Testis (tissue), 2 donors: ENCODE measurements at regions not wholly inside any gene's neighbourhood (a gene's known extent, or its start where the extent isn't known, plus 50 kb on each side); places are given as distances from the start of the nearest gene placed in this dataset.

Source experiments
- DNase-seq: peaks from one replicate; pipeline ENCODE4 v3.0.0-alpha.2; 2019
- H3K27ac ChIP-seq, 2 donors: fragments of 200-600 bp; sonication (generic); one replicate each; pipeline ENCODE4 v1.5.1; 2019
- H3K27me3 ChIP-seq: fragments of 200-600 bp; sonication (generic); one replicate; pipeline ENCODE4 v1.5.1; 2019
- H3K36me3 ChIP-seq: fragments of 200-600 bp; sonication (generic); one replicate; pipeline ENCODE4 v1.5.1; 2017; ENCODE audit warnings: low read depth; ENCODE audit errors: missing control alignments
- H3K4me1 ChIP-seq: fragments of 200-600 bp; sonication (generic); one replicate; pipeline ENCODE4 v1.5.1; 2019
- H3K4me3 ChIP-seq, 2 donors: fragments of 200-600 bp; sonication (generic); one replicate each; pipeline ENCODE4 v1.5.1; 2017 to 2019
- H3K9me3 ChIP-seq: fragments of 200-600 bp; sonication (generic); one replicate; pipeline ENCODE4 v1.5.1; 2017
- CTCF ChIP-seq, 3 experiments: fragments of 450-650 bp in 2 of 3; fragments of 200-600 bp in 1 of 3; sonication (generic) in 1 of 3; IDR thresholded peaks; one replicate each; pipeline ENCODE4 v1.5.1; 2016 to 2019; ENCODE audit warnings: antibody characterized with exemption in 3 of 3, mild to moderate bottlenecking in 2 of 3, moderate library complexity in 1 of 3
- POLR2A ChIP-seq: fragments of 450-650 bp; IDR thresholded peaks from one replicate; pipeline ENCODE4 v1.6.1; 2017; ENCODE audit warnings: antibody characterized with exemption, mild to moderate bottlenecking, moderate library complexity
- WGBS, 2 donors: methylation state at CpG; one replicate each; pipeline ENCODE4 v1.1.5; 2018; 5-methylcytosine and 5-hydroxymethylcytosine counted together
- intact Hi-C: fragments of 100-400 bp; cut with DNase I; formaldehyde crosslinking; loops from one replicate; pipeline ENCODE4 v1.15.1; 2023; ENCODE audit warnings: low total_unique reads

GRCh38 chr7:109021390-109021789 lies 451.7 kb downstream of the DNAJB9 start:
- TF ChIP-seq CTCF (IDR thresholded peaks at IDR 0.05) = no peak
- TF ChIP-seq POLR2A = no peak
- intact Hi-C loops = no loop called here
- Histone ChIP-seq H3K4me3 (no peak overlapping the region), H3K27ac (no peak overlapping the region), H3K4me1 (no peaks in the 10 kb centered on the region), H3K36me3 (no peaks in the 10 kb centered on the region), H3K27me3 (no peaks in the 10 kb centered on the region), H3K9me3 (no peaks in the 10 kb centered on the region)
- DNase-seq = no peak
- WGBS, 2 donors = 92 to 93% methylated on average over 2 of the region's 2 CpGs

- Histone ChIP-seq H3K27ac (no peak overlapping the region), H3K9me3 (no peaks in the 10 kb centered on the region), H3K27me3 (no peaks in the 10 kb centered on the region), H3K4me3 (no peak overlapping the region), H3K4me1 (no peaks in the 10 kb centered on the region), H3K36me3 (no peaks in the 10 kb centered on the region)
- intact Hi-C loops = no loop called here
- DNase-seq = no peak
- TF ChIP-seq CTCF (IDR thresholded peaks at IDR 0.05) (no peak), POLR2A (no peak)
- 85 to 86% methylated on average over 3 of the region's 3 CpGs for WGBS, 2 donors
These were observed 460.2 kb downstream of the DNAJB9 start for GRCh38 chr7:109029866-109030265.

- intact Hi-C loops = no loop called here
- no peaks in the 10 kb centered on the region for H3K4me1 ChIP-seq
- no peaks in the 10 kb centered on the region for H3K36me3 ChIP-seq
- 89 to 94% methylated on average over 1 of the region's 1 CpG for WGBS, 2 donors
- no peaks in the 10 kb centered on the region for H3K9me3 ChIP-seq
- TF ChIP-seq CTCF (IDR thresholded peaks at IDR 0.05) (no peak), POLR2A (no peak)
- H3K4me3 ChIP-seq = no peak overlapping the region
- DNase-seq = no peak
- no peak overlapping the region for H3K27ac ChIP-seq
- no peaks in the 10 kb centered on the region for H3K27me3 ChIP-seq
These were observed 475.0 kb downstream of the DNAJB9 start for GRCh38 chr7:109044691-109045090.

GRCh38 chr7:109049366-109049765 lies 479.7 kb downstream of the DNAJB9 start:
- intact Hi-C loops = no loop called here
- no peak for DNase-seq

More at GRCh38 chr7:109049366-109049765, 479.7 kb downstream of the DNAJB9 start:
- H3K36me3 ChIP-seq = no peaks in the 10 kb centered on the region
- no peak for TF ChIP-seq POLR2A
- TF ChIP-seq CTCF (IDR thresholded peaks at IDR 0.05) = no peak
- no peaks in the 10 kb centered on the region for H3K27me3 ChIP-seq
- H3K4me1 ChIP-seq = no peaks in the 10 kb centered on the region
- WGBS, 2 donors = 85 to 93% methylated on average over 2 of the region's 2 CpGs
- no peaks in the 10 kb centered on the region for H3K9me3 ChIP-seq
- H3K4me3 ChIP-seq = no peak overlapping the region
- H3K27ac ChIP-seq = no peak overlapping the region
